Spinal cord (tissue), 9 donors: ENCODE measurements at regions not wholly inside any gene's neighbourhood (a gene's known extent, or its start where the extent isn't known, plus 50 kb on each side); places are given as distances from the start of the nearest gene placed in this dataset.

Experiments
- DNase-seq, 6 donors: peaks; one replicate each; pipeline versions ENCODE4 v3.0.0 to v3.0.0-alpha.2; 2013 to 2015; ENCODE audit warnings: low spot score in 6 of 6, low read depth in 4 of 6
- H3K27ac ChIP-seq: one replicate; pipeline ENCODE4 v1.5.1; 2013; ENCODE audit warnings: low read depth, low read length, control low read depth
- H3K27me3 ChIP-seq: one replicate; pipeline ENCODE4 v1.6.1; 2013; ENCODE audit warnings: low read length; ENCODE audit not compliant: control insufficient read depth, insufficient read depth
- H3K36me3 ChIP-seq: one replicate; pipeline ENCODE4 v1.6.1; 2013; ENCODE audit warnings: low read length; ENCODE audit not compliant: control insufficient read depth, insufficient read depth
- H3K4me1 ChIP-seq: one replicate; pipeline ENCODE4 v1.6.1; 2013; ENCODE audit warnings: low read length; ENCODE audit not compliant: control insufficient read depth, insufficient read depth
- H3K4me3 ChIP-seq: one replicate; pipeline ENCODE4 v1.5.1; 2013; ENCODE audit warnings: low read depth, low read length, control low read depth
- H3K9me3 ChIP-seq: one replicate; pipeline ENCODE4 v1.6.1; 2013; ENCODE audit warnings: low read length; ENCODE audit not compliant: control insufficient read depth, insufficient read depth
- WGBS: methylation state at CpG from one replicate; pipeline ENCODE4 v1.1.5; 2013; ENCODE audit warnings: missing lambda C conversion rate; ENCODE audit not compliant: insufficient coverage; 5-methylcytosine and 5-hydroxymethylcytosine counted together
- donor health status: healthy.

- Histone ChIP-seq H3K9me3 (no peaks in the 10 kb centered on the region), H3K4me3 (no peak overlapping the region), H3K4me1 (no peaks in the 10 kb centered on the region), H3K27me3 (peaks cover 2% of the 10 kb centered on the region), H3K36me3 (no peaks in the 10 kb centered on the region), H3K27ac (no peak overlapping the region)
- DNase-seq, result no peak
- 94% methylated on average over 4 of the region's 7 CpGs for WGBS
Measured at GRCh38 chr12:93166541-93167307, 211.0 kb upstream of the NUDT4 start.

- Histone ChIP-seq H3K4me3 (no peak overlapping the region), H3K27ac (no peak overlapping the region), H3K27me3 (peaks cover 2% of the 10 kb centered on the region), H3K36me3 (no peaks in the 10 kb centered on the region), H3K4me1 (no peaks in the 10 kb centered on the region), H3K9me3 (no peaks in the 10 kb centered on the region)
- DNase-seq, result no peak
- WGBS, result no CpG with 5 or more reads among the region's 2 CpGs
Measured at GRCh38 chr12:93167331-93167730, 210.4 kb upstream of the NUDT4 start.

GRCh38 chr12:93167841-93168492, 209.8 kb upstream of the NUDT4 start:
- Histone ChIP-seq H3K36me3 (no peaks in the 10 kb centered on the region), H3K4me3 (peak overlapping the region; percentile 32), H3K4me1 (no peaks in the 10 kb centered on the region), H3K27me3 (peaks cover 2% of the 10 kb centered on the region), H3K27ac (peak overlapping the region; percentile 13), H3K9me3 (no peaks in the 10 kb centered on the region)
- 17% methylated on average over 5 of the region's 16 CpGs for WGBS
- peak in 5 of 6 donors; percentile 38 to 89 (median 50) for DNase-seq

- Histone ChIP-seq H3K4me3 (no peak overlapping the region), H3K27ac (no peak overlapping the region), H3K27me3 (peaks cover 2% of the 10 kb centered on the region), H3K36me3 (no peaks in the 10 kb centered on the region), H3K4me1 (no peaks in the 10 kb centered on the region), H3K9me3 (no peaks in the 10 kb centered on the region)
- DNase-seq, result no peak
- 86% methylated on average over 1 of the region's 3 CpGs for WGBS
Measured at GRCh38 chr12:93168751-93169150, 209.0 kb upstream of the NUDT4 start.

GRCh38 chr12:93169536-93169935, 208.2 kb upstream of the NUDT4 start:
- no peak for DNase-seq
- Histone ChIP-seq H3K4me3 (no peak overlapping the region), H3K4me1 (no peaks in the 10 kb centered on the region), H3K36me3 (no peaks in the 10 kb centered on the region), H3K9me3 (no peaks in the 10 kb centered on the region), H3K27ac (no peak overlapping the region), H3K27me3 (peaks cover 2% of the 10 kb centered on the region)

GRCh38 chr12:93170928-93171327, 206.8 kb upstream of the NUDT4 start:
- H3K36me3 ChIP-seq, result no peaks in the 10 kb centered on the region
- H3K27me3 ChIP-seq, result peaks cover 2% of the 10 kb centered on the region
- DNase-seq, result no peak
- 100% methylated on average over 1 of the region's 2 CpGs for WGBS
- no peak overlapping the region for H3K27ac ChIP-seq
- no peaks in the 10 kb centered on the region for H3K9me3 ChIP-seq
- no peak overlapping the region for H3K4me3 ChIP-seq
- H3K4me1 ChIP-seq, result no peaks in the 10 kb centered on the region

- no peak for DNase-seq
- no peaks in the 10 kb centered on the region for H3K36me3 ChIP-seq
- 78% methylated on average over 3 of the region's 5 CpGs for WGBS
- no peak overlapping the region for H3K27ac ChIP-seq
- H3K27me3 ChIP-seq, result no peaks in the 10 kb centered on the region
- H3K4me1 ChIP-seq, result no peaks in the 10 kb centered on the region
- no peaks in the 10 kb centered on the region for H3K9me3 ChIP-seq
- no peak overlapping the region for H3K4me3 ChIP-seq
Measured at GRCh38 chr12:93173178-93173957, 204.4 kb upstream of the NUDT4 start.

GRCh38 chr12:93174048-93174447, 203.7 kb upstream of the NUDT4 start:
- H3K9me3 ChIP-seq, result no peaks in the 10 kb centered on the region
- H3K4me1 ChIP-seq, result no peaks in the 10 kb centered on the region
- H3K36me3 ChIP-seq, result no peaks in the 10 kb centered on the region
- no peak overlapping the region for H3K4me3 ChIP-seq
- WGBS, result 81% methylated on average over 2 of the region's 3 CpGs
- DNase-seq, result peak in 1 of 6 donors; percentile 16
- no peak overlapping the region for H3K27ac ChIP-seq
- no peaks in the 10 kb centered on the region for H3K27me3 ChIP-seq

GRCh38 chr12:93174473-93174872, 203.3 kb upstream of the NUDT4 start:
- Histone ChIP-seq H3K27ac (no peak overlapping the region), H3K9me3 (no peaks in the 10 kb centered on the region), H3K27me3 (no peaks in the 10 kb centered on the region), H3K4me3 (no peak overlapping the region), H3K4me1 (no peaks in the 10 kb centered on the region), H3K36me3 (no peaks in the 10 kb centered on the region)
- DNase-seq, result no peak
- 93% methylated on average over 5 of the region's 5 CpGs for WGBS
